GM18873 (cell line): ENCODE measurements at regions not wholly inside any gene's neighbourhood (a gene's known extent, or its start where the extent isn't known, plus 50 kb on each side); places are given as distances from the start of the nearest gene placed in this dataset.
"Not testable (repeated sequence)": the region's sequence is repeated elsewhere in the genome, so short reads cannot be mapped to it uniquely, and the experiment has no call there.

Source experiments
- ATAC-seq: cut with Tn5 transposase; IDR thresholded peaks from one replicate; pipeline ENCODE4 v1.9.1; 2021; ENCODE audit warnings: mild to moderate bottlenecking, moderate library complexity, moderate number of reproducible peaks; ENCODE audit not compliant: unreplicated experiment, low FRiP score

- ATAC-seq = no peak
Measured at GRCh38 chrX:9258421-9259104, 206.3 kb upstream of the TBL1X start.

DNA sequence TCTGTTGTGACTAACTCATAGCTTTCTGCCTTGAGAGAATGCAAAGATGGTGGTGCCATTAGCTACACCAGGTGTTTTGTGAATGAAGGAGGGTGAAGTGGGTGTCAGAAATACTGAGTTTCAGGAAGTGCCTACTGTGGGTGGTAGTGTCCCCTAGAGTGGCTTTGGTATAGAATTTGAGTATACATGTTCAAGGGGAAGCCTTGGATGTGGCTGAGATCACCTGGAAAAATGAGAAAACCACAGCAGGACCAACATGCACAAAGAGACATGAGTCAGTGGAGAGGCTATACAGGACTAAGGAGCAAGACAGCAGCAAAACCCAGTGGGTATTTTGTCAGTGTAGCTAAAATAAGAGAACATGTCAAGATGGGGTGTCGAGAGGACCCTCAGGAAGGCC is 204.3 kb upstream of the TBL1X start:
- no peak for ATAC-seq

DNA sequence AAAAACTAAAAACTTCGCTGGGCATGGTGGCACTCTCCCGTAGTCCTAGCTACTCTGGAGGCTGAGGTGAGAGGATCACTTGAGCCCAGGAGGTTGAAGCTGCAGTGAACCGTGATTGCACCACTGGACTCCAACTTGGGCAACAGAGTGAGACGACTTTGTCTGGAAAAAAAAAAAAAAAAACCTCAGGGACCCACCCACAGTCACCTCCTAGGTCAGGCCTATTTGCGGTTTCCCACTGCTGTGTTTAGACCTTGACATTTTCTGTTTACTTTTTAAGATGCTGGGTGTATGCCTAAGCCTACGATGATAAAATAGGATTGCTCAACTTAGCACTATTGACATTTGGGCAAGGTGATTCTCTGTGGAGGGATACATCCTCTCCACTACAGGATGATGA is 197.4 kb upstream of the TBL1X start:
- no peak for ATAC-seq

GRCh38 chrX:9269134-9269533 is 195.7 kb upstream of the TBL1X start:
- ATAC-seq = no peak

- no peak for ATAC-seq
Measured at GRCh38 chrX:9271789-9272525, 192.9 kb upstream of the TBL1X start.

- ATAC-seq = no peak
Measured at GRCh38 chrX:9273744-9274143, 191.1 kb upstream of the TBL1X start.

DNA sequence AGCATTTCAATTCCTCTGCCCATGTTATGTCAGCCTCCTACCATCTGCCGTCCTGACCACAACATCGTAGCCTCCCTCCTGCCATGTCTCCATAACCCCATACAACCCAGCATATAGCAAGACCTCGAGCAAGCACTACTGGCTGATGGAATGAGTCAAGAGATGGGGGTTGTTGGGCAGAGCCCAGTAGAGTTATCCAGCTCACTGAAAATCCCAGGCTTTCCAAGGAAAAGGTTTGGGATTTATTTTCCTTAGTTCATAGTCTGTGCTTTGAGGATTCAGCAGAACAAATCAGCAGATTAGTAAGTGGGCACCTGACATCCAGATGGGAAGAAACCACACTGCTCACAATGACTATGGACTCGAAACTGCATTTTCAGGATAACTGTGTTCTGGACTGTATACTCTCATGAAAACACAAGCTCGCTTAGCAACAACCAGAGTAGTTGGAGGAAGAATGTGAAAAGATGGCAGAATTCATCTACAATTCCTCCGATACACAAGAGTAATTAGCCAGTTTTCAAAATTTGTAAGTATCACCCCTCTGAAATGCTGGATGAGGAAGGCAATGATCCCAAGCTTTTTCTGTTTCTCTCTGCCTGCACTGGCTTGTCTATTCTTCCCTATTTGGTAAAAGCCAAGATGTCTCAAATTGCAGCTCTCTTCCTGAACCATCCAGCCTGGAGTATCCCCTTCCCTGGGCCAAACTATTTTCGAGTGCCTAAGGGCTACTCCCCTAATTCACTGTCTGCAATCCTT is 186.2 kb upstream of the TBL1X start:
- no peak for ATAC-seq

DNA sequence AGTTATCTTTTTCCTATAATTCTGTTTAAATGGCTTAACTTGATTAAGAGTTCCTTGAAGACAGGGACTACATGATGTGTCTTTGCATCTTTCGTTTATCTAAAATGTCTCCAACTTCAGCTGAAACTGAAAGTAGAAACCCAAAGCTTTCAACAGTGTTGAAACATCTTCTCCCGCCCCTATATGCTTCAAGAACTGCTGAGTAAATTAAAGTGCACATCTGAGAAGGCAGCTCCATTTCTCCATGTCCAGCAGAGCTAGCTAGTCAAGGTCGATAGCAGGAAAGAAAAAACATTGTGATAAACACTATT is 185.7 kb upstream of the TBL1X start:
- ATAC-seq = no peak

DNA sequence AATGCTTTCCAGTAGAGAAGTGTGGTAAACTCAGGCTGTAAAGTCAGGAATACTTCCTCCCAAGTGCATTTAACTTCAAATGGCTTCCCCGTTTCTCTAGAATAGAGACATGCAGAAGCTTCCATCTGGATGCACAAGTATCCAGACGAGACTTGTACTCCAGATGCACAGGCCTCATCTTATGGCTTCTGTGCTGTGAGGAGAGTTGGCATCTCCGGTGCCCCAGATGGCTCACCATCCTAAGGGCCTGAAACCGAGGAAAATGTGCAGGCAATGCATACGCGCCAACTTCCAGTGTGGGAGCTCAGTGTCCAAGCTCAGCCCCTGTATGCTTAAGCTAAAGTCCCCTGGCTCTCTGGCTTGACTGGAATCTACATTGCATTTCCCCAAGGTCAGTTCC is 184.0 kb upstream of the TBL1X start:
- ATAC-seq = no peak

DNA sequence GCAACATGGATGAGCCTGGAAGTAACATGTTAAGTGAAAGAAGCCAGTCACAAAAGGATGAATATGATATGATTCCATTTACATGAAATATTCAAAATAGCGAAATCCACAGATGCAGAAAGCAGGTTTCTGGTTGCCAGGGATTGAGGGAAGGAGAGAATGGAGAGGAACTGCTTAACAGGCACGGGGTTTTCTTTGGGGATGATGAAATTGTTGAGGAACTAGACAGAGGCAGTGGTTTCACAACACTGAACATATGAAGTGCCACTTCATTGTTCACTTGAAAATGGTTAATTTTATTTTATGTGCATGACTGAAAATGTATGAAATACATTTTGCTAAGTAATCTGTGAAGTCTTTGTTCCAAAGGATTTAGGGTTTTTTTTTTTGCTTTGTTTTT is 182.5 kb upstream of the TBL1X start:
- ATAC-seq = no peak

GRCh38 chrX:9285342-9285771 is 179.5 kb upstream of the TBL1X start:
- no peak for ATAC-seq

DNA sequence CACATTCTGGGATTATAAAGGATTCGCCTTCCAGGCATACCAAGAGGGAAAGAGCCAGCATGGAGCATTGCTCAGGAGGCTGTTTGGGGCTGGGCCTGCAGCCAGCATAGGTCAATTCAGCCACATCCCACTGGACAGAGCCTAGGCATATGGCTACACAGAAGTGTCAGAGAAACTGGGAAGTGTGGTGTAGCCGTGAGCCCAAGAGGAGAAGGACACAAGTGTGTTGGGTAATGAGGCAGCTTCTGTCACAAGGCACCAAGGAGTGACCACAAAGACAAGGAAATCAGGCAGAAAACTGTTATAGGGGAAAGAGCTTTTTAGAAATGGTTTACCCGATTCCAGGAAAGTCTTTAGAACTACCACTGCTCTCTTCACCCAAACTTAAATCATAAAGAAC is 178.6 kb upstream of the TBL1X start:
- no peak for ATAC-seq

DNA sequence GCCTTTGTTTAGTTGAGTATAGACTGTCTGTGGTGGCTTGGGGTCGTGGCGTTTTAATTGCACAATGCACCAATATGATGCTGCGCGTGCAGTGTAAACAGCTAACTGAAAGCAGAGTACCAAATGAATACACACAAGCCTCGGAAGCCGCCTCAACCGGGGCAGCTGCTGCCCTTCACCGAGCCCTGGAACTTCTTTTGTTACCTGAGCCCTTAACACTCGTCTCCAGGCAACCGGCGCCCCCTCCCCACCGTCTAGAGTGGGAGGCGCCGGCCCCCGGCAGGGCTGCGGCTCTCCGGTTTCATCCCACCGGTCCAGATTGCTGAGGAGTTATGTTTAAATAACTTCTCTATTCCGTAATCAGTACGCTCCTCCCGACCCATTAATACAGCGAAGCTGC is 173.2 kb upstream of the TBL1X start:
- no peak for ATAC-seq

DNA sequence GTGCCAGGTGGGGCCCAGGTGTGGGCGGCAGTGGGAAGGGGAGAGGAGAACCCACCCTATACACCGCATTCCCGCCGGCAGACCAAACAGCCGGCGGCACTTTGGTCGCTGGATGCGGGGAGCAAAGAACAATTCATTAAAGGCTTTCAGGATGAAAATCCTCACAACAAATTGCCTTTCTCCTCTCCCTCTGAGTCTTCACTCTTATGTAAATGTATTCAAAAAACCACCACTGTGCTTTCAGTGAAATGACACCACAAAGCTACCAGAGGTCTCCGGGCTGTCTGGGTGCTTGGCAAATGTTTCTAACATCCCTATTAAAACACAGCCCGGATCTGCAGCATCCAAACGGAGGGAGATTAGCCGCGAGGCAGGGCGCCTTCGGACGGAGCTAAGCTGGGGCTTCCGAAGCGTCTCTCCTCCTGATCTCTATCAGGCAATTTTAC is 171.8 kb upstream of the TBL1X start:
- ATAC-seq = no peak

DNA sequence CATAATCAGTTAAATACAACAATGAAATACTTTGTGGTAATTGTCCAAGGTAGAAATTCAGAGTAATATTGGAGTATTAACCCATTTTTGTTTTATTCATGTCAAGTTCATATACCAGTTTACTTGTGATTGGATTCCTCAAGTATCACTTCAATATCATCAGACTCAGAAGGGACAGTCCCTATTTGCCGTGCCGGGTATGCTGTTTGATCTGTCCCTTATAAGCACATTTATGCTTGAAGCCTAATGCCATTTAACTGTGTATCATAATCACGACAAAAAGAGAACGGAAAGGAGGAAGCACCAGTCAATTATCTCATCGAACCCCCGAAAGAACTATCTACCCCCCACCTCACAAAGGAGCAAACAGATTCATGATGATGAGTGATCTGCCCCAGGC is 171.0 kb upstream of the TBL1X start:
- ATAC-seq = no peak

DNA sequence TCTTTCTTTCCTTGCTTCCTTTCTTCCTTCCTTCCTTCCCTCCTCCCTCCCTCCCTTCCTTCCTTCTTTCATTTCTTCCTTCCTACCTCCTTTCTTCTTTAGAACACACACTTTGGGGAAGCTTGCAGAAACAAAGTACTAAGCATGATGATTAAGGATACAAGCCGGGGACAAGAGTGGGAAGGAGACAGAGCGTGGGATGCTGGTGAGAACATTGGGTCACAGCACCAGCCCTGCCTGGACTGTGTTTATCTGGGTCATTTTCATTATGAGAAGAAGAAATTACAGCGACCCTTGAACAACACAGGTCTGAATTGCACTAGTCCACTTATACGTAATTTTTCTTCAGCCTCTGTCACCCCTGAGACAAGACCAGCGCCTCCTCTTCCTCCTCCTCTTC is 169.3 kb upstream of the TBL1X start:
- ATAC-seq = no peak

DNA sequence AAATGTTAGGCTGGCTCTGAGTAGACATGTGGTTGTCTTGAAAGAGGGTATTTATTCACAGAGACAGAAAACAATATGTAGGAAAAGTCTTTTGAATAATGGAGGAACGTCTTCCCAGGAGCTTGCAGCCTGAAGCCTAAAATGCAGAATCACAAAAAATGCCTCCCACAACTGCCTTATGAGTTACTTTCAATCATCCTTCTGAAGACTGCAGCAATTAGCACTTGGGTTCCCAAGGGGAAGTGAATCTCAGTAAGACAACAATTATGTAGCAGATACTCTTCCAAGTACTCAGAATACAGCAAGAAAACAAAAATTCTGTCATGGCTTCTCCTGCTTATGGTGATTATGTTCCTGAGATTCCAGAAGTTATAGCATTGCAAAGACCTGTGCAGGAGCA is 166.6 kb upstream of the TBL1X start:
- ATAC-seq = no peak

DNA sequence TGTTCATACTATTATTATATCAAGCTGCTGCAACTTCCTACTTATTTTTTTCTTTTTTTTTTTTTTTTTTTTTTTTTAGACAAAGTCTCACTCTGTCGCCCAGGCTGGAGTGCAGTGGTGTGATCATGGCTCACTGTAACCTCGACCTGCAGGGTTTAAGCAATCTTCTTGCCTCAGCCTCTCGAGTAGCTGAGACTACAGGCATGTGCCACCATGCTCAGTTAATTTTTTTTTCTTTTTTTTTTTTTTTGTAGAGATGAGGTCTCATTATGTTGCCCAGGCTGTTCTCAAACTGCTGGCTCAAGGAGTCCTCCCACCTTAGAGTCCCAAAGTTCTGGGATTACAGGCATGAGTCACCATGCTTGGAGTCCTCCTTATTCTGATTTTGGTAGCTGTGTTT is 165.2 kb upstream of the TBL1X start:
- ATAC-seq = not testable (repeated sequence)

- no peak for ATAC-seq
Measured at GRCh38 chrX:9301836-9302235, 163.0 kb upstream of the TBL1X start.

GRCh38 chrX:9302381-9302780 is 162.5 kb upstream of the TBL1X start:
- no peak for ATAC-seq

- ATAC-seq = no peak
Measured at GRCh38 chrX:9308426-9308825, 156.4 kb upstream of the TBL1X start.

DNA sequence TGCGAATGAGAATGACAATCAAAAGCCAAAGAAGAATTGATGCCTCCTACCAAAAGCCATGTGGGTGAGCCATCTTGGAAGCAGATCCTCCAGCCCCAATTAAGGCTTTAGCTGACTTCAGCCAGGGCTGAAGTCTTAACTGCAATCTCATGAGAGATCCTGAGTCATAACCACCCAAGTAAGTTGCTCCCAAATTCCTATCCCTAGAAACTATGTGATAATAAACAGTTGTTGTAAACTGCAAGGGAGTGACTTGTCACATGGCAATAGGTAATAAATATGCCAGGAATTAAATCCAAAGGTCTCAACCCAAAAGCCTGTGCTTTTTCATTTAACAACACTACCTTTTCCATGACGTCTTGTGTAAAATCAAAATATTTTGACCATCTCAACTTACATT is 154.2 kb upstream of the TBL1X start:
- ATAC-seq = no peak
